ENCODE measurements at regions not wholly inside any gene's neighbourhood (a gene's known extent, or its start where the extent isn't known, plus 50 kb on each side); places are given as distances from the start of the nearest gene placed in this dataset.

- TF ChIP-seq CTCF (IDR thresholded peaks at IDR 0.05): no peak
- TF ChIP-seq POLR2A (IDR thresholded peaks at IDR 0.05): no peak
Measured at GRCh38 chr7:26035552-26035951, 116.4 kb upstream of the NFE2L3 start.

All from testis (tissue), 2 donors.